ENCODE measurements at regions not wholly inside any gene's neighbourhood (a gene's known extent, or its start where the extent isn't known, plus 50 kb on each side); places are given as distances from the start of the nearest gene placed in this dataset.

DNA sequence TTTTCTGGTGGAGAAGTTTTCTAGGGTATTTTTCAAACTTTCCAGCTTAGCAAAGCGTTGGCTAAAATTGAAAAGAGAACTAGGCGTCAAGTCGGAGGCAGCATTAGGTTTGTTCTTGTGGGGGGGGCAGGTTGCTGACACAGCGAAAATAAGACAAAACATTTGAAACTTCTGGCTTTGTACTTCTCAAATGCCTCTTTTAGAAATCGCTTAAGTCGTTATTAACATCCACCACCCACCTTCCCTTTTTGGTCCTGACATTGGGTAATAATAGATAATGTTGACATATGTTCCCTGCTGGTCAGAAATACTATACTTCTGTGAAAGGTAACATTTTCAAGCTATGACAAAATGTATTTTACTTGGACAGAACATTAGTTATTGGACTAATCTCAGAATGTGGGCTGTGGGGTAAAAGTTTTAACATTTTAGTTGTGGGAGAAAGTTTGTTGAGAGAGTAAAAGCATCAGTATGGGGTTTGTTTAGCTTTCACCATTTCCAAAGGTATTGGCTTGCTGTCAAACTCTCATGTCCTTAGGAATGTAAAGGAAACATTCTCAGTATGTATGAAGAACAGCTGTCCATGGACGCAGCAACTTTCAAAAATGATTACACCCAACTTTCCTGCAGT is 88.1 kb upstream of the ZEB2 start:
- DNase-seq (ENCODE audit: low read depth), result no peak

- no peak for DNase-seq (ENCODE audit: low read depth)
Measured at GRCh38 chr2:144607099-144607498, 87.2 kb upstream of the ZEB2 start.

GRCh38 chr2:144606466-144607095 is 86.7 kb upstream of the ZEB2 start:
- DNase-seq (ENCODE audit: low read depth), result no peak

- no peak for DNase-seq (ENCODE audit: low read depth)
Measured at GRCh38 chr2:144605231-144605840, 85.4 kb upstream of the ZEB2 start.

- DNase-seq (ENCODE audit: low read depth), result no peak
Measured at GRCh38 chr2:144603334-144603733, 83.4 kb upstream of the ZEB2 start.

DNA sequence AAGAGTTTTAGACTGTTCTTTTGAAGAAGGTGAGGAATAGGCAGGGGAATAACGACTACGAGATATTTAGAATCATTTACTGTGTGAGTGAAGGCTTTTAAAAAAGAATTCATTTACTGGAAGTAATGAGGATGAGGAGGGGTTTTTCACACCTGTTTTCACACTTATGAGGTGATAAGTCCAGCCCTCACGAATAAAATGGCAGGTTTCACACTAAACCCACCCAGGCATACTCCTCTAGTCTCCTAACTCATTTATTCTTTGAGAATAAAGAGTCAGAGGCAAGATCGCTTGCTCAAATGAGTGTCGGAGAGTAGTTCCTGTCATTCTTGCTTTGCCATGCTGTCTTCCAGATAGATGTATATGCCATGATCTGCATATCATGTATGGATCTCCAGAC is 79.0 kb upstream of the ZEB2 start:
- DNase-seq (ENCODE audit: low read depth), result no peak

- DNase-seq (ENCODE audit: low read depth), result no peak
Measured at GRCh38 chr2:144597894-144598593, 78.1 kb upstream of the ZEB2 start.

DNA sequence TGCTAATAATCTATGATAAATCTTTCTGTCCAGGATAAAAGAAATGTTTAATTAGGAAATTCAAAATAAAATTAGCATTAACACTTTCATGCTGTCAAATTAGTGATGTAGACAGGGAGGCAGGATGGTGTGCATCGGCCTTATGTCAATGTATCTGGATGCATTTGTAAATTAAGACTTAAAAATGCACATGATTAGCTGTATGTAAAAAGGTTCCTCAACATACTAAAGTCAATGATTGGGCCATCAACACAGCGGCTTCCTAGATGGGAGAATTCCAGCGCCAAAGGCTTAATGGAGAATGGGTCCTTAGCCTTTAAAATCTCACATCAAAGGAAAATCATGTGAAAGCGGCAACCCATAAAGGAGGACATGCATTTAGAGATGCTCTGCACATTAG is 77.5 kb upstream of the ZEB2 start:
- DNase-seq (ENCODE audit: low read depth), result no peak

DNA sequence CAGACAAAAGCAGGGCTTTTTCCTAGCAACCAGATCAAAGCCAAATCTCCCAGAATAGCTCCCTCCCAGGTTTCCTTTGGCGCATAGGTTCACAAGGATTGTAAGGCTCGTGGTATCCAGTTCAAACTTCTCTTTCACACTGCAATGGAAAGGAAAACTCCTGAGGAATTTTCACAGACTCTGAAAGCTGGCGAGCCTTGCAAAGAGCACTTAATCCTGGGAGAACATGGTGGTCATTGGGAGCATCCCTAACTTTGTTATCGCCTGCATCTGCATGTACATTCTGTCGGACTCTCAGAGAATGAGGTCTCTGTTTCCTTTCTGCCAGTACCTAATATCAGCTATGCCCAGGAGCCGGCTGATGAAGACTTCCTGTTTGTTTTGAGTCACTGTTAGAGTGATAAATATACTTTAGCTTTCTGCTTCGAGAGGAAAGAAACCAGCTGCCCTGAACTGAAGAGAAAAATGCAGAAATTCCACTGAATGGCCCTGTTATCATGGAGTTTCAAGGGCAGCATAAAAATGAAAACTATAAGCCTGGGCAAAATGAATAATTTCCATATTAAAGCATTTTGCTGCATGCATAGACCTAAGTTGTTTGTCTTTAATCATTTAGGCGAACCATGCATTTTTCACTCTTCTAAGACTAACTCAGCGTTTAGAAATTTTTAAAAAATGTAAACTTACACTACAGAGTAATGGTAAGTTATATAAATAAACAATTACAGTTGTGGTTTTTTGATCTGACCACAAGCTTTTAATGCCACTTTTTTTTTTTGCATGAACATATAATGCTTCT is 76.4 kb upstream of the ZEB2 start:
- no peak for DNase-seq (ENCODE audit: low read depth)

GRCh38 chr2:144595686-144596072 is 75.8 kb upstream of the ZEB2 start:
- no peak for DNase-seq (ENCODE audit: low read depth)

DNA sequence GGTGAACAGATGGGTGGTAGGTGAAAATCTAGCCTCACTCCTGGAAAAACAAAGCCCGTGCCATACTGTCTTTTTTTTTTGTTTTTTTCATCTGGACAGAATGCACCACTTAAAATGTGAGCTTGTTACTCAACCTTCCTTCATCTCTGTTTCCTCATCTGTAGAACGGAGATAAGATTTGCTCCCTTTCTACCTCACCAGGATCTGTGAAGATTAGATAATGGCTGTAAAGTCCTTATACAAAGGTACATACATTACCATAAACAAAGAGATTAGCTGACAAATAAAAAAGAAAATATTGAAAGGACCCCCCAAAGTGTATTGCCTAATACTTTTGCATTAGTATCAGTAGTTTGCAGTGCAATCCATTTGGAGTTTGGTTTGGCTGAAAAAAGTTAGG is 75.4 kb upstream of the ZEB2 start:
- no peak for DNase-seq (ENCODE audit: low read depth)

DNA sequence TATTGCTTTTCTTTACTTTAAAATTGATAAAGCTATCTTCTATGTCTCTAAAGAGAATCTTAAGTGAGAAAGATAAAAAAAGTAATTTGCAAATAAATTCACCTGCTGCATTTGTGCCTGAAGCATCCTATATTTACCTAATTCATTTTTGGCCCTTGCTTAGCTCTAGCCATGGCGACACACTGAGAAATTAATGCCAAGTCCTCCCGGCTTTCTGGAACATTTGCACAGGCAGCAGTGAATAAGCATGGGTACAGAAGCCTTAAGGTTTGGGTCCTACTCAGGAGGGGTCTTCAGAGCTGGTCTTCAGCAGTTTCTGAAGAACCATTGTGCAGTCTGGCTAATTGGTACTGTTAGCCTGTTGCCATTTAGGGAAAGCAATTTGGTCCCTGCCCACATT is 73.9 kb upstream of the ZEB2 start:
- DNase-seq (ENCODE audit: low read depth), result no peak

GRCh38 chr2:144592500-144593256 is 72.8 kb upstream of the ZEB2 start:
- no peak for DNase-seq (ENCODE audit: low read depth)

GRCh38 chr2:144587306-144587705 is 67.4 kb upstream of the ZEB2 start:
- no peak for DNase-seq (ENCODE audit: low read depth)

DNA sequence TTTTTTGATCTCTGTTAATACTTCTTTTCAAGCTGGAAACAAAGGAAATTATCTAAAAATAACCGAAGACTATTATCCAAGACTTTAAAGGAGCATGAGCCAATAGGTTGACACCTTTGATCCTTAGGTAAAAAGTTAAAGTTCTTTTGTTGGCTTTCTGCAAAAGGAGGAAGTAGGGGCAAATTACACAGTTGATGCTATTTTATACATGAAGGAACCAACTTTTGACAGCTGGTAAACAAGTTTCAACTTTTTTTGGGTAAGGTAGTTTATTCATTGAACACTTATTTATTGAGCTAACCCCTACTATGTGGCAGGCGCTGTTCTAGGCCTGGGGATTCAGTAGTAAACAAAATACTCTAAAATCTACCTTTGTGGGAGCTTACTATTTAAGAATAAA is 66.6 kb upstream of the ZEB2 start:
- no peak for DNase-seq (ENCODE audit: low read depth)

DNA sequence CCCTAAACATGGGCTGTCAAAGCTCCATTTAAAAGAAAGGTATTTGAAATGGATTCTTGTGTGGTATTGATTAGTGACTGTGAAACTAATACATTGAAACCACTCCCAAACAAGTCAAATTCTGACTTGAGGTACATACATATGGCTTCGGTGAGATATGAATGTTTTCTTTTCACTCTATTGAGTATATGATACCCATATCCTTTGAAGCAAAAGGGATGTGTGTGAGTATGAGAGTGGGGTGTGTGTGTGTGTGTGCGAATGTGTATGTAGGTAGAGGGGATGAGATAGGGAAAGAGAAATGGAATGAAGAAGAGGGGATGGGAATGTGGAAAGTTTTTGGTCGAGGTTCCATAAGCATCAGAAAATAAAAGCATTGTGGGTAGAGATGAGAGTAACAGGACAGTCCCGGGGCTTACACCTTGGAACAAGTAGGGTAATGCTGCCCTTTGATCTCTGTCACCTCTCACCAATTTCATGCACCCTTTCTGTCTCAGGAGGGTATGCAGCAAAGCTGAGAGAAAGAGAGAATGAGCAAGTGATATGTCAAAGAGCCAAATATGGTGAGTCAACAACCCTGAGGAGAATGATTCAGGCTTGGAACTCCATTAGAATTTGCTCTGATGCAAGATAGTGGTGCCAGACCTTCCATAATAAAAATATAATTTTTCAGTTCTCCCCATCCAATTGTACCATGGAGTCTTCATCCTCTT is 64.0 kb upstream of the ZEB2 start:
- no peak for DNase-seq (ENCODE audit: low read depth)

GRCh38 chr2:144583381-144583729 is 63.4 kb upstream of the ZEB2 start:
- no peak for DNase-seq (ENCODE audit: low read depth)

DNA sequence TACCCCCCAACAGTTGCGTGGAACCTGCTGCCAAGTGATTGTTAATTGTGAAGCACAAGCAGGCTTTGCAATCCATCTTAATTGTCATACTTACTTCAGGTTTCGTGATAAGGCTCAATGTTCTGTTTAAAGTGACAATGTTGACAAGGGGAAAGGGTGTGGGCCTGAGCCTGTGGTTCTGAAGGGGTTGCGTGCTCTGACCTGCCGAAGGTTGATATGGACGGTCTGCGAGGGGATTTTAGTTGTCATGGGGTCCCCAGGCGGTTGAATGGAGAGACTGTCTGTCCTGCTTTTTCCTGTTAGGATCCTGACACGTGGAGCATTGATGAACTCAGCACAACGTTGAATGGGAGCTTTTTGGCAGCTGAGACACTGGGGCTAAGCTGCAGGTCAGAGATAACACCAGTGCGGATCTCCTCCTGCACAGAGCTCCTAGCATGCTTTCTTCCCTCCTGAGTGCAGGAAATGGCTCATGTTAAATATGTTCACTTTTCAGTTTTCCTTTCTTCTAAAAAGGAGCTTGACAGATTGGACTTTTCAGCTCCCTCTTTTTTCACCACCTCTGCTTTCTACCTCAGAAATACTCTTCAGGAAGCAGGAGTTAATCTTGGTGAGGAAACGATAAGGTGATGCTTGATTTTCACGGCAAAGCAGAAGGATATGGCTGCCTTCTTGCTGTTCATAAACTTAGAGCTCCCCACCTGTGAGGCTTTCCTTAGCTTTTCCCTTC is 62.9 kb upstream of the ZEB2 start:
- no peak for DNase-seq (ENCODE audit: low read depth)

DNA sequence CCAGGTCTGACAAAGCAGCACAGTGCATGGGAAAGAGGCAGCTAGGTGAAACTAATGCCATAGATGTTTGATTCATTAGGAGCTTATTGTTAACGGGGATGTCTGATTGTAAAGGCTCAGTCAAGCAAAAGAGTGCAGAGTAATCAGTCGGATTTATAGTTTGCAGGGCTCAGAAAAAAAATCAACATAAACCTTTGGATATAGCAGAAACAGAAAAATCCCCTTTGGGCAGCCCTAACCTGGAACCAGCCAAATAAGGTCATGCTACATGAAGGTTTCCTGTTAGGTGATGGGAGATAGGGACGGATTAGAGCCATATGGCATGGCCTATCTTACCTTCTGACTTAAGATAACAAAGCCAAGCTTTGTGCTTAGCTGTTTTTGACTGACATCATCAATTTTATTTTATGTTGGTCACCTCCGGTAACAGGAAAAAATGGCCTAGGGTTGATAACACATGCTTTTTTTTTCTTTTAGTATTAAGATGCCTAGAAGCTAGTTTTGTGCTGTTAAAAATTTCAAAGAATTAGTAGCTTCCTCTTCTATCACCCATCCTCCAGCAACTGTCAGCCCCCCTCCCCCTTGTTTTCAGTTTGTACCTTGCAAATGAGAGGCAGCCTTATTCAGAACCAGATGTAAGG is 60.7 kb upstream of the ZEB2 start:
- no peak for DNase-seq (ENCODE audit: low read depth)

DNA sequence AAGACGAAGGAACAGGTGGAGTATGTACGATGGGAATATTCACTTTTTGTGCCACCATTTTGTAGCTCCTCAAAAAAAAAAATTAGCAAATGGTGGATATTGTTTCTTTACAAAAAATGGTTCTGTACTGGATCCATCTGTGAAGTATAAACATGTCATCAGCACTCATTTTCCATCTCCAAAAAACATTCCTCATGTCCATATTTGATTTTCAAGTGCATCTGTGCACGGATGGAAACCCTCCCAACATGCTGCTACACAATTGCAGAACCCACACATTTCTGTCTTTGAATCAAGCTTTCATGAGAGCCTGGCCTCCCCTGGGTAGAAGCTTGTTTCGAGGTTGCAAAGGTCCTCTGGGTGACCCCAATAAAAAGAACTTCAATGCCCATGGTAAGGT is 59.6 kb upstream of the ZEB2 start:
- DNase-seq (ENCODE audit: low read depth), result no peak
